ENCODE measurements at regions not wholly inside any gene's neighbourhood (a gene's known extent, or its start where the extent isn't known, plus 50 kb on each side); places are given as distances from the start of the nearest gene placed in this dataset.

DNA sequence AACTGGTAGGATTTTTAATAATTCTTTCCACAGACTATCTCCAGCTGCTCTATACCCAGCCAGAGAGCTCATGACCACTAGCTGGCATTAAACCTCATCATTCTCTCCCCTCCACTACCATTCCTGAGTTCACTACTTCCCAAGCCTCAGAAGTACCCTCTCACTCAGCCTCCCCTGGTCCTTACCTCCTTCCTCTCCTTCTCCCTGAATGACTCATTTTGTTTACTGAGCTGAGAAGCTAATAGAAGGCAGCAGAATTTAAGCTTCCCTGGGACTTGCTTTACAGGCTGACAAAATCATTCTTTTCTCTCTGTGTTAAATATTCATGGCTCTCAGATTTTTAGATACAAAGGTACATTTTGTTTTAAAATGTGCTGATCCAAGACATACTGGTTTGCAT, 305.4 kb downstream of the TLR4 start:
- TF ChIP-seq ZNF274 (IDR thresholded peaks at IDR 0.05; ENCODE audit: low read depth, low read length) (no peak), SUZ12 (IDR thresholded peaks at IDR 0.05; ENCODE audit: extremely low read depth, insufficient read depth, insufficient read length) (no peak)
